Fibroblast of lung (primary cell): ENCODE measurements at regions not wholly inside any gene's neighbourhood (a gene's known extent, or its start where the extent isn't known, plus 50 kb on each side); places are given as distances from the start of the nearest gene placed in this dataset.

Source experiments
- DNase-seq, 2 donors: peaks; one replicate each; pipeline versions ENCODE4 v3.0.0 to v3.0.0-alpha.2; 2010; ENCODE audit warnings: low read depth in 2 of 2
- H2AFZ ChIP-seq: 2 replicates; pipeline ENCODE4 v1.5.1; 2012; ENCODE audit warnings: low read length, control low read depth, inconsistent platforms
- H3K27ac ChIP-seq: 2 replicates; pipeline ENCODE4 v1.5.1; 2011; ENCODE audit warnings: low read length, control low read depth; ENCODE audit not compliant: insufficient read depth
- H3K27me3 ChIP-seq: 2 replicates; pipeline ENCODE4 v1.5.1; 2011; ENCODE audit warnings: mild to moderate bottlenecking, low read length; ENCODE audit not compliant: control insufficient read depth, insufficient read depth
- H3K36me3 ChIP-seq: 2 replicates; pipeline ENCODE4 v1.5.1; 2011; ENCODE audit warnings: low read length; ENCODE audit not compliant: control insufficient read depth, insufficient read depth
- H3K4me1 ChIP-seq: 2 replicates; pipeline ENCODE4 v1.5.1; 2011; ENCODE audit warnings: low read length; ENCODE audit not compliant: control insufficient read depth, insufficient read depth; ENCODE audit errors: extremely low read depth
- H3K4me2 ChIP-seq: 2 replicates; pipeline ENCODE4 v1.5.1; 2011; ENCODE audit warnings: low read length, control low read depth; ENCODE audit not compliant: insufficient read depth; ENCODE audit errors: extremely low read depth
- H3K4me3 ChIP-seq, 4 experiments: fragments of 200-600 bp in 1 of 4; sonication (generic) in 1 of 4; replicated peaks in 1 of 4; 2 replicates each; pipeline ENCODE4 v1.5.1; 2011 to 2016; ENCODE audit warnings: low read length in 4 of 4, low read depth in 3 of 4, mild to moderate bottlenecking in 3 of 4, control low read depth in 2 of 4, inconsistent platforms in 1 of 4, mixed read lengths in 1 of 4; ENCODE audit not compliant: insufficient read depth in 1 of 4; ENCODE audit errors: control extremely low read depth in 1 of 4
- H3K79me2 ChIP-seq: 2 replicates; pipeline ENCODE4 v1.5.1; 2012; ENCODE audit warnings: mild to moderate bottlenecking, low read length, inconsistent platforms; ENCODE audit not compliant: control insufficient read depth, insufficient read depth
- H3K9ac ChIP-seq: 2 replicates; pipeline ENCODE4 v1.5.1; 2011; ENCODE audit warnings: mild to moderate bottlenecking, low read length, control low read depth; ENCODE audit not compliant: insufficient read depth
- H3K9me3 ChIP-seq: 2 replicates; pipeline ENCODE4 v1.5.1; 2012; ENCODE audit warnings: low read depth, low read length; ENCODE audit not compliant: control insufficient read depth, insufficient read depth
- H4K20me1 ChIP-seq: 2 replicates; pipeline ENCODE4 v1.5.1; 2011; ENCODE audit warnings: low read length; ENCODE audit not compliant: control insufficient read depth, insufficient read depth; ENCODE audit errors: extremely low read depth
- CTCF ChIP-seq, 2 donors: IDR thresholded peaks in 1 of 2; conservative IDR thresholded peaks in 1 of 2; 1 replicate in 1 of 2; 2 replicates in 1 of 2; pipeline ENCODE4 v1.5.1; 2011 to 2012; ENCODE audit warnings: low read length in 2 of 2, control low read depth in 1 of 2, inconsistent platforms in 1 of 2, low read depth in 1 of 2, mild to moderate bottlenecking in 1 of 2
- EZH2 ChIP-seq: IDR thresholded peaks from 2 replicates; pipeline ENCODE4 v1.5.1; 2012; ENCODE audit warnings: low read length, control low read depth, mild to moderate bottlenecking; ENCODE audit errors: missing control alignments

DNA sequence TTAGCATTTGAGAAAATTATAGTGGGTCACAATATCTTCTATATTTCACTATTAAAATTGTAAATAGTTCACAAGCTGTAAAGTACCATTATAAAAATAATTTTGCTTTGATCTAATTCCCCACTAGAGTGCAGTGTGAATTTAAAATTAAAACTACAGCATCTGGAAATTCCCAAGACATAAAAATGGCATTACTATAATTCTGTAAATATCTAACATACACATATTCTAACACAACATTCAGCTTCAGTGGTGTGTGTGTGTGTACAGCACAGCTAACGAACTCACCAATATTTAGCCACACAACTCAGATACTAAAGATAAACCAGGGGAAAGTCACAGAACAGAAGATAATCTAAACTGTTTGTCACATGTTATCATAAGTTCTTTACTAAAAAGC lies 424.9 kb upstream of the ZNF385D start:
- Histone ChIP-seq H3K4me2 (no peak overlapping the region), H3K27ac (no peak overlapping the region), H3K79me2 (no peaks in the 10 kb centered on the region), H3K27me3 (no peaks in the 10 kb centered on the region), H3K9me3 (no peaks in the 10 kb centered on the region), H4K20me1 (no peaks in the 10 kb centered on the region), H3K4me3 (no peak overlapping the region), H2AFZ (no peak overlapping the region), H3K9ac (no peak overlapping the region), H3K36me3 (no peaks in the 10 kb centered on the region), H3K4me1 (no peaks in the 10 kb centered on the region)
- peak in 1 of 2 donors; percentile 19 for TF ChIP-seq CTCF (conservative IDR thresholded peaks at IDR 0.05 in 1 of 2, IDR thresholded peaks at IDR 0.05 in 1 of 2; ENCODE audit: low read depth in 1 of 2, low read length in 2 of 2)
- TF ChIP-seq EZH2, result no peak
- peak in 1 of 2 donors; percentile 16 for DNase-seq

DNA sequence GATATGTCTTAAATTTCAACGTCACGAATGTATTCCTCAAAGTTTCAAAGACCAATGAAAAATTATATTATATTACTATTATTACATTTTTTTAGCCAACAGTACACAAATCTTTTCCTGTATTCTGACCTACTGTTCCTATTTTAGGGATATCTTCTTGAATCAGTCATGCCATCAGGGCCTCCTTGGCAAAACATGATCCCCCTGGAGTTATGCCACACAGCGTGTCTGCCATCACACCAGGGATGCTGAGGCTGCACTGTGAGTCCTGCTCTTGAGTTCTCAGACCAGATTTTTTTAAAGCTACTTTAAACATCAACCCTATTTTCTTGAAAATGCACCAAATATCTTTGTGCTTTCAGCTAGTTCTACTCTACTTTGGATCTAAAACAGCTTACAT lies 425.9 kb upstream of the ZNF385D start:
- no peak overlapping the region for H3K9ac ChIP-seq
- no peaks in the 10 kb centered on the region for H3K4me1 ChIP-seq
- no peak overlapping the region for H2AFZ ChIP-seq
- no peak overlapping the region for H3K27ac ChIP-seq
- H3K27me3 ChIP-seq, result no peaks in the 10 kb centered on the region
- no peaks in the 10 kb centered on the region for H3K79me2 ChIP-seq
- no peak overlapping the region for H3K4me3 ChIP-seq
- no peak for DNase-seq
- H3K4me2 ChIP-seq, result no peak overlapping the region
- no peaks in the 10 kb centered on the region for H3K9me3 ChIP-seq
- H3K36me3 ChIP-seq, result no peaks in the 10 kb centered on the region
- TF ChIP-seq CTCF (conservative IDR thresholded peaks at IDR 0.05 in 1 of 2, IDR thresholded peaks at IDR 0.05 in 1 of 2; ENCODE audit: low read depth in 1 of 2, low read length in 2 of 2), result no peak
- no peak for TF ChIP-seq EZH2
- H4K20me1 ChIP-seq, result no peaks in the 10 kb centered on the region

DNA sequence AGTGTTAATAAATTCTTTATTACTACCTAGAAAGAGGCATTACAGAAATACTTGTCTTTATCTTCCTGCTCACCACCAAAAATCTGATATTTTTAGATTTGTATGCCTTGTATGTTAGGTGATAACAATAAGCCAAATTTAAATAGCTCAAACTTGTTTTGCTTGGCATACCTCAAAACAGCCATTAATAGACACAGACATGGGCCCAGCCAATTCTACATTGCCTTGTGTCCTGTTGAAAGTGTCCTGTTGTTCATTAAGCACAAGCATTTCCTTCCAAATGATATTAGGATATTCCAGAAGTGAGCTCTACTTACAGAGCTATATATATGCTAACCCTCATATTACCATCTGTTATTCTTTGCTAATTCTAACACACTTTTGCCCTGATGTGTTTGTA lies 438.6 kb upstream of the ZNF385D start:
- no peak for TF ChIP-seq EZH2
- no peak for TF ChIP-seq CTCF (conservative IDR thresholded peaks at IDR 0.05 in 1 of 2, IDR thresholded peaks at IDR 0.05 in 1 of 2; ENCODE audit: low read depth in 1 of 2, low read length in 2 of 2)
- Histone ChIP-seq H3K4me2 (no peak overlapping the region), H3K9ac (no peak overlapping the region), H2AFZ (no peak overlapping the region), H3K79me2 (no peaks in the 10 kb centered on the region), H3K27me3 (no peaks in the 10 kb centered on the region), H3K9me3 (no peaks in the 10 kb centered on the region), H3K4me3 (no peak overlapping the region), H4K20me1 (no peaks in the 10 kb centered on the region), H3K4me1 (no peaks in the 10 kb centered on the region), H3K36me3 (no peaks in the 10 kb centered on the region), H3K27ac (no peak overlapping the region)
- no peak for DNase-seq
